Activated CD4-positive, alpha-beta memory T cell treated with anti-CD3 and anti-CD28 coated beads, Interleukin-2, amount 10 ng/mL, durations not matched to agents 7 days and 5 days (primary cell): ENCODE measurements at regions not wholly inside any gene's neighbourhood (a gene's known extent, or its start where the extent isn't known, plus 50 kb on each side); places are given as distances from the start of the nearest gene placed in this dataset.
"Not testable (repeated sequence)": the region's sequence is repeated elsewhere in the genome, so short reads cannot be mapped to it uniquely, and the experiment has no call there.

ENCODE experiments used
- CTCF ChIA-PET: fragments of 350-600 bp; sonication (Branson Sonifier 250); formaldehyde crosslinking; loops from one replicate; lab custom pipeline; 2021; ENCODE audit warnings: antibody characterized with exemption, inconsistent platforms; lab: Charles Lee
- POLR2A ChIA-PET: fragments of 350-600 bp; sonication (Branson Sonifier 250); formaldehyde crosslinking; loops from one replicate; lab custom pipeline; 2021; ENCODE audit warnings: antibody characterized with exemption; lab: Charles Lee
- DNase-seq: peaks from one replicate; pipeline ENCODE4 v3.0.0-alpha.2; 2020
- H3K27ac Mint-ChIP-seq: one replicate; pipeline ENCODE4 v1.8.0; 2021; ENCODE audit warnings: mild to moderate bottlenecking, mixed read lengths
- H3K27me3 Mint-ChIP-seq: one replicate; pipeline ENCODE4 v1.8.0; 2021; ENCODE audit warnings: mixed read lengths
- H3K36me3 Mint-ChIP-seq: one replicate; pipeline ENCODE4 v1.8.0; 2021; ENCODE audit warnings: low read depth, mixed read lengths
- H3K4me1 Mint-ChIP-seq: one replicate; pipeline ENCODE4 v1.8.0; 2021; ENCODE audit warnings: mixed read lengths
- H3K4me3 Mint-ChIP-seq: one replicate; pipeline ENCODE4 v1.8.0; 2021; ENCODE audit warnings: mild to moderate bottlenecking, mixed read lengths
- H3K9me3 Mint-ChIP-seq: one replicate; pipeline ENCODE4 v1.8.0; 2021; ENCODE audit warnings: mixed read lengths

DNA sequence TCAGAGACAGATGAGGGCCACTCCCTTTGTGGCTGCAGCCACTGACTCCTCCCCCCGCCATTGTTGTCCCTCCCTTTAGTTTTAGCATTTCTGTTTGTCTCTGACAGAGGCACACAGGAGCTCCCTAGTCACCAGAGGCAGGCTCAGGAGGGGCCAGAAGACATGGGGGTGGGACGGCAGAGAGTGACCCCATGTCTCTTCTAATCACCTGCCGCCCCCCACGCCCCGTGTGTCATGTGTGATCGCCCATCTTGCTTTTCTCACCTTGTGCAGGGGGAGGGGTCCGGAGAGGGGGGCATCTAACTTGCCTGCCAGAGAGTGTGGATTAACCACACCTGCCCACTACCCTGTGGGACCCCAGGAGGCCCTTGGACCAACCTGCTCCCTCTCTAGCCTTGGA lies 246.7 kb upstream of the TP53TG3C start:
- CTCF ChIA-PET, DNase-seq, H3K9me3 Mint-ChIP-seq, H3K4me3 Mint-ChIP-seq, H3K36me3 Mint-ChIP-seq, H3K27ac Mint-ChIP-seq, H3K4me1 Mint-ChIP-seq, H3K27me3 Mint-ChIP-seq, POLR2A ChIA-PET: not testable (repeated sequence)

DNA sequence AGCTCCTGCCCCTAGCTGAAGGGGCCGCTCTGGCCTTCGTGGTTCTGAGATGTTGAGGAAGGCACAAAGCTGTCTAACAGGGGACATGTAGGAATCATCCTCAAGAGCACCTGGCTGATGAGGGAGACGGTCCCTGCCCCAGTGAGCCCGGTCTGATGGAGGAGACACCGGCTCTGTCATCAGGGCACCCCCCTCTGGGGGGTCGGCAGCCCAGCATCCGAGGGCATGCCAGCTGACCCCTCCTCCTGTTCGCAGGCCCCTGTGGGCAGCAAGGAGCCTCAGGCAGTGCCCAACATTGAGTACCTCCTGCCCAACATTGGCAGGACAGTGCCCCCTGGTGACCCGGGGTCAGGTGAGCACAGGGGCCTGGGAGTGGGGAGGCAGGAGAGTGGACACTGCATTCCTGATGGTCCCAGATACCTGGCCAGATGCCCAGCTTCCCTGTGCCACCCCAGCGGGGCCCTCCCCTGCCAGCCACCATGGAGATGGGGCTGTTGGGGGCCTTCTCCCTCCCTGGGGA lies 247.9 kb upstream of the TP53TG3C start:
- POLR2A ChIA-PET, H3K36me3 Mint-ChIP-seq, H3K9me3 Mint-ChIP-seq, H3K27me3 Mint-ChIP-seq, H3K4me3 Mint-ChIP-seq, H3K4me1 Mint-ChIP-seq, H3K27ac Mint-ChIP-seq, DNase-seq, CTCF ChIA-PET: not testable (repeated sequence)

DNA sequence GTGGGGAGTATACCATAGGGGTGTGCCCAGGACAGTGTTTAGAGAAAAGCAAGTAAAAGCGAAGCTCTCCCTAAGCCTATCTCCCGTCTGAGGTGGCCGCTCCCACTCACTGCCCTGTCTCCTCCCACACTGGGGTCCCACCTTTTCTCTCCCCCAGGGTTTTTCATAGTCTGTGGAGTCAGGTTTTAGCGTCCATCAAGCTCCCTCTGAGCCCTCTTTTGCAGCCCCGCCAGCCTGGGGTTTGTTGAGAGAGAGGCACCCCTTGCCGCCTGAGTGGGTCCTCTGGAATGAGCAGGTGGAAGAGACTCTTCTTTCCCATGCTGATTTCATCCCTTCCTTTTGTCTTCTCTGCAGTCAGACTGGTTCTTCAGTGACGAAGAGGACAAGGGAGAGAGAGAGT lies 248.7 kb upstream of the TP53TG3C start:
- DNase-seq, H3K27ac Mint-ChIP-seq, H3K9me3 Mint-ChIP-seq, H3K27me3 Mint-ChIP-seq, H3K36me3 Mint-ChIP-seq, POLR2A ChIA-PET, H3K4me3 Mint-ChIP-seq, CTCF ChIA-PET, H3K4me1 Mint-ChIP-seq: not testable (repeated sequence)

DNA sequence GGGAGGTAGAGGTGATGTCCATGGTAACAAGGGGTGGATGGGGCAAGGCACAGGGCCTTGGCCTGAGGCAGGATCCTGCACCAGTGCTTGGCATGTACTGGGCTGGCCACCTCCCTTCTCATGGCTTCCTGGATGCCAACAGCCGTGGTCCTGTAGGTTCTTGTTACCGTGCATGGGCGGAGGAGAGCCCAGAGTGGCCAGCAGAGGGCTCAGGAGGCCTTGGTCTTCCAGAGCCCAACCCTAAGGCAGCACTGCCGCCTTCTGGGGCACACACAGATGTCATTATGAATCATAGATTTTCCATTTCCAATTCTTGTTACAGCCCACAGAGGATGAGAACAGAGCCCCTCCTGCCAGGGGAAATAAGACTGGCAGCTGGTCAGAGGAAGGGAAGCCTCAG lies 254.2 kb upstream of the TP53TG3C start:
- H3K4me1 Mint-ChIP-seq, H3K9me3 Mint-ChIP-seq, H3K27ac Mint-ChIP-seq, H3K4me3 Mint-ChIP-seq, POLR2A ChIA-PET, CTCF ChIA-PET, H3K36me3 Mint-ChIP-seq, DNase-seq, H3K27me3 Mint-ChIP-seq: not testable (repeated sequence)

DNA sequence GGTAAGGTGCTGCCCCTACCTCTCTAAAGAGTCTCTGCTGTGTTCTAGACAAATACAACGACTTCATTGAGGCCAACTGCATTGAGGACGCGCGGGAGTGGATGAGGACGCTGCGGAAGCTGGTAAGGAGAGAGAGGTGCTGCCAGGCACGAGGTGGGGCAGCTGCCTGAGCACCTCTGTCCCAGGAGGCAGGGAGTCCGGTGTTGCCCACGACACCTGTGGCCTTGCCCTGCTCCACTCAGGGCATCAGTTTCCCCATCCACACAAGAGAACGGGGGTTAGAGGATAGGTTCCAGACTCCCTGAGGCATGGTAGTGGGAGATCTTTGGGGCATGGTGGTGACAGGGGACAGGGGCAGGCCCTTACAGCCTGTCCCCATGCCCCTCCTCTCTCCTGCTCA lies 256.1 kb upstream of the TP53TG3C start:
- POLR2A ChIA-PET, H3K9me3 Mint-ChIP-seq, H3K4me3 Mint-ChIP-seq, CTCF ChIA-PET, DNase-seq, H3K4me1 Mint-ChIP-seq, H3K27me3 Mint-ChIP-seq, H3K36me3 Mint-ChIP-seq, H3K27ac Mint-ChIP-seq: not testable (repeated sequence)

DNA sequence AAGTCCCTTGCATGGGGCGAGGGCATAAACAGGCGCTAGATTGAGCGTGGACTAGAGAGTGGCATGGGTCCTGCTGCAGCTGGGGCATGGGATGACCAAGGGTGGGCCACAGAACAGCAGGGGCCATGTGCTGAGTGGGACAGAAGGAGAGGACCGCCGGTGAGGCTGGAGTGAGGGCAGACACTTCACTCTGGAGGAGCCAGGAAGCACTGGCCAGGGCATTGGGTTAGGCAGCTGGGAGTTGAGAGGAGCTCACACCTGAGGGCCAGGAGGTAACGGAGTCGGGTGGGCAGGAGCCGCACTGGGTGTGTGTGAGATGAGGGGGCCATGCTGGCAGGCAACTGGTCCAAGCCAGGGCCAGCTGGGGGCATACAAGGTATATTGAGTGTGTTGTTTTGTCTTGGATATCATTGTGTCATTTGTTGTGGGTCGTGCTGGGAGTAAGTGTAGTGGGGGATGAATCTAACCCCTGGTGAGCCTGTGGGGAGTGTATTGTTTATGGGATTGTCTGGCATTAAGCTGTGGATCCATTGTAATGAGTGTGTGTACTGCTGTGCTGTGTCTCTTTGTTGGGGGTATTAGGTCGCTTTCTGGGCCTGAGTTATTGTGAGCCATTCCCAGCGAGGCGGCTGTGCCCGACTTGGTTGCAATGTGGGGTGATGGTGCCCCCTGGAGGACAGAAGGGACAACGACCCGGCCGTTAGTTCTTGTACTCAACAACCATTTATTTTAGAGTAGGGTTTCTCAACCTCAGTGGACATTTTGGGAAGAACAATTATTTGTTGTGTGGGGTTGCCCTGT lies 256.5 kb upstream of the TP53TG3 start:
- H3K4me3 Mint-ChIP-seq, H3K27ac Mint-ChIP-seq, H3K4me1 Mint-ChIP-seq, CTCF ChIA-PET, DNase-seq, H3K27me3 Mint-ChIP-seq, H3K9me3 Mint-ChIP-seq, POLR2A ChIA-PET, H3K36me3 Mint-ChIP-seq: not testable (repeated sequence)

DNA sequence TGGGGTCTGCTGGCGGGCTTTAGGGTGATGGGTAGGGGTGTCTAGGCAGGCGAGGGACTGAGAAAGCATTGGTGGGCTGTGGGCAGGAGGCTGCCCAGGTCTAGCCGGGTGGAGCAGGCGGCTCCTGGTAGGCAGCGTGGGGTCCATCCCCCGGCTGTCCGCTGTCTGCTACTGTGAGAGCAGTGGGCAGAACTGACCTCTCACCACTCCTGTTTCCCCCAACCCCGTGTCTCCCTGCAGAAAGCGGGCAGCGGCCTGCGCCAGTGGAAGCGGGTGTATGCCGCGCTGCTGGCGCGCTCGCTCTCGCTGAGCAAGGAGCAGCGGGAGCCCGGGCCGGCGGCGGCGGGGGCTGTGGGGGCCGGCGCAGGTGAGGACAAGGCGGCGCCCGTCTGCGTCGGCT lies 249.2 kb upstream of the TP53TG3 start:
- H3K9me3 Mint-ChIP-seq, CTCF ChIA-PET, H3K27ac Mint-ChIP-seq, H3K4me1 Mint-ChIP-seq, H3K4me3 Mint-ChIP-seq, POLR2A ChIA-PET, DNase-seq, H3K27me3 Mint-ChIP-seq, H3K36me3 Mint-ChIP-seq: not testable (repeated sequence)

DNA sequence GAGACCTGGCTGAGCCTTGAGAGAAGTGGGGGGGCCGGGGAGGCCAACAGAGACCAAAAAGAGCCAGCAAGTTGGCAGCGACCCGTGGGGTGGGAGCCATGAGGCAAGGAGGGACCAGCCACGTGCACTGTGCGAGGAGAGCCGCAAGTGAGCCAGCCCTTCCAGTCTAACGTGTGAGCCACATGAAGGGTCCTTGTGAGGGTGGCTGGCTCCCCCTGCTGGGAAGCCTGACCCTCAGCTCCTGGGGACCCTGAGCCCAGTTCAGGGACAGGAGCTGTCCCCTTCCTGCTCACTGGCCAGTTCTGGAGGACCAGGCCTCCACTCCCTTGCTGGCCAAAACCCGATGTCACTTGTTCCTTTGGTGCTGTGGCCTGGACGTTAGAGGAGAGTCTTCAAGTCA lies 246.6 kb upstream of the TP53TG3 start:
- POLR2A ChIA-PET, H3K27ac Mint-ChIP-seq, H3K36me3 Mint-ChIP-seq, DNase-seq, H3K9me3 Mint-ChIP-seq, CTCF ChIA-PET, H3K4me1 Mint-ChIP-seq, H3K4me3 Mint-ChIP-seq, H3K27me3 Mint-ChIP-seq: not testable (repeated sequence)

DNA sequence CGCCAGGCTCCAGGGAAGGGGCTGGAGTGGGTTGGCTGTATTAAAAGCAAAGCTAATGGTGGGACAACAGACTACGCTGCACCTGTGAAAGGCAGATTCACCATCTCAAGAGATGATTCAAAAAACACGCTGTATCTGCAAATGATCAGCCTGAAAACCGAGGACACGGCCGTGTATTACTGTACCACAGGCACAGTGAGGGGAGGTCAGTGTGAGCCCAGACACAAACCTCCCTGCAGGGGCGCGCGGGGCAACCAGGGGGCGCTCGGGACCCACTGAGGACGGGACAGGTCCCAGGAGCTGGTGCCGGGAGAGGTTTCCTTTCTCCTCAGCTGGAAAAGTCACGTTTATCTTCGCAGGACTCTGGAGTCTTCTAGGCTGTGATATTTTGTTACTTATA lies 239.4 kb upstream of the TP53TG3 start:
- H3K36me3 Mint-ChIP-seq, H3K27ac Mint-ChIP-seq, DNase-seq, H3K4me1 Mint-ChIP-seq, H3K4me3 Mint-ChIP-seq, H3K9me3 Mint-ChIP-seq, CTCF ChIA-PET, H3K27me3 Mint-ChIP-seq, POLR2A ChIA-PET: not testable (repeated sequence)

DNA sequence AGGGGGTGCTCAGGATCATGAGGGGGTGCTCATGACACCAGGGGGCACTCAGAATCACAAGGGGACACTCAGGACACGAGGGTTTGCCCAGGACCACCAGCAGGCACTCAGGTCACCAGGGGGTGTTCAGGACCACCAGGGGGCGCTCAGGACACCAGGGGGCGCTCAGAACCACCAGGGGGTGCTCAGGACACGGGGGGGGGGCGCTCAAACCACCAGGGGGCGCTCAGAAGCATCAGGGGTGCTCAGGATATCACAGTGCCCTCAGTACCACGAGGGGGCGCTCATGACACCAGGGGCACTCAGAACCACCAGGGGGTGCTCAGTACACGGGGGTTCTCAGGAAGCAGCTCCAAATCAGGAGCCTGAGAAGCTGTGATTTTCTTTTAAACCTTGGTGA lies 221.8 kb upstream of the TP53TG3 start:
- H3K9me3 Mint-ChIP-seq, H3K27me3 Mint-ChIP-seq, H3K4me3 Mint-ChIP-seq, H3K4me1 Mint-ChIP-seq, POLR2A ChIA-PET, H3K36me3 Mint-ChIP-seq, H3K27ac Mint-ChIP-seq, CTCF ChIA-PET: not testable (repeated sequence)
- DNase-seq, result peak; percentile 17

DNA sequence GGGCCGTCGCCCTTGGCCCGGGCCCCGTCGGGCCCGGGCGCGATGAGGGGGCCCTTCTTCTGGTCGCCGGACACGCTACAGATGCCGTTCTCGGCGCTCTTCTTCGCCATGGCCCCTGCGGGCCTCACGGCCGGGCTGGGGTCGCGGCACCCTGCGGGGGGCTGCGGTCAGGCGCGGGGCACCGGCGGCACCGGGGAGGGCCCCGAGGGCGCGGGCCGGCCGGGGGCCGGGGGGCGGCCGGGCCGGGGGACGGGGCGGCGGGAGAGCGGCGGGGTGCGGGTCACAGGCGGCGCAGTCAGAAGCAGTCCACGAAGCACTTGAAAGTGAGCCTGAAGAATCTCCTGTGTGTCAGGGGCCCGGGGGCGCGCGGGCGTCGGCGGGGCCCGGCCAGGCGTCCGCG lies 209.4 kb upstream of the TP53TG3 start:
- CTCF ChIA-PET, POLR2A ChIA-PET, H3K36me3 Mint-ChIP-seq, DNase-seq, H3K4me3 Mint-ChIP-seq, H3K27me3 Mint-ChIP-seq, H3K27ac Mint-ChIP-seq, H3K9me3 Mint-ChIP-seq, H3K4me1 Mint-ChIP-seq: not testable (repeated sequence)

DNA sequence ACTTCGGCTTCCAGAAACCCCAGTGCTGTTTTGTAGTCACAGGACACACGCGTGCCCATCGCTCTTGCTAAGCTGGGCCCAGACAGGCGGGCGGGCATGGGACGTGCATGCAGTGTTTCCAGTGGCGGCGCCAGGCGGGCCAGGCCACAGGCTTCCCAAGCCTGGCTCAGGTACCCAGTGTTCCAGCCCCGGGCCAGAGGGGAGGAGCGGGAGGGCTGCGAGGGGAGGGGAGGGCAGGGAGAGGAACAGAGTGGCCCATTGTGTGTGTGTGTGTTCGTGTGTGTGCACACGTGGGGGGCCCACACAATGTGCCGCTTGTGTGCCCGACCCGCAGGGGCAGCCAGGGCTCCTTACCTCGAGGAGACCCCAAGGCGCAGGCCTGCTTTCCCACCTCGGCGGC lies 208.6 kb upstream of the TP53TG3 start:
- POLR2A ChIA-PET, H3K36me3 Mint-ChIP-seq, H3K27ac Mint-ChIP-seq, H3K4me3 Mint-ChIP-seq, H3K9me3 Mint-ChIP-seq, H3K4me1 Mint-ChIP-seq, CTCF ChIA-PET, DNase-seq, H3K27me3 Mint-ChIP-seq: not testable (repeated sequence)

DNA sequence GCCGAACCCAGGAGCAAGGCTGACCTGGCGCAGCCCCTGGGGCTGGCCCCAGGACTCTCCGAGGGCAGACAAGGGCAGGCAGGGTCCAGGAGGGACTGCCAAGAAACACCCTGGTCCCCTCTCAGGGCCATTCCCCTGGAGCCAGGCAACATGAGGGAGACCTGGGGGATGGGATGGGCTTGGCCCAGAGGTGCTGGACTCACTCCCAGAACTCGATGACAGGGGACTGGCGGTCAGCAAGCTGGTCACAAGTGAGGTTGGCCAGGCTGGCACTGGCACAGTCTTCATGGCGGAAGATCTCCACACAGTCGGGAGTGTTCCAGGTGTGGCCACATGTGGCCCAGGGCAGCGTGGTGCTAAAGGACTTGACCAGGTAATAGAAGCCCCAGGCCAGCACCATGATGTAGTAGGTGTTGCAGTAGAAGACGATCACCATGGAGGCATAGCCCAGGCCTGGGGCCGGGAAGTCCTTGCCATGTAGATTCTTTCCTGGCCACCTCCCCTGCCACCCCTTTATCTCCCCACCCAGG lies 206.4 kb upstream of the TP53TG3 start:
- H3K4me3 Mint-ChIP-seq, H3K9me3 Mint-ChIP-seq, CTCF ChIA-PET, H3K36me3 Mint-ChIP-seq, H3K4me1 Mint-ChIP-seq, DNase-seq, POLR2A ChIA-PET, H3K27me3 Mint-ChIP-seq, H3K27ac Mint-ChIP-seq: not testable (repeated sequence)

DNA sequence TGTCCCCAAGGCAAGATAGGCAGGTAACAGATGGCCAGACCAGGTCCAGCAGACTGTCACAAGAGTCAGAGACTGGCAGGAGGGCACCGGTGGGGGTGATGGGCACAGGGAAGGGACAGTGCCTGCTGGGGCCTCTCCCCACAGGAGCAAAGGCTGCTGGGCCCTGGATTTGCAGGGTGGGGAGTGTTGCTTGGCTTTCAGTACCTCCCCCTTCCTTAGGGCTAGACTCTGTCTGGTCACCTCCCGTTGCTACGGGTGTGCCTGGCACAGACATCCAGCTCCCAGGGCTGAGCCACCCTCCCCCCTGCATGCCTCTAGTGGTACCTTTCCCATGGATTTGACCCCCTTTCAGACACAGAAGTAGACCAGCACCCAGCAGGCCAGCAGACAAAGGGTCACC lies 205.7 kb upstream of the TP53TG3 start:
- H3K27ac Mint-ChIP-seq, H3K36me3 Mint-ChIP-seq, POLR2A ChIA-PET: not testable (repeated sequence)

More for the DNA sequence above, 205.7 kb upstream of the TP53TG3 start:
- H3K27me3 Mint-ChIP-seq, CTCF ChIA-PET, DNase-seq, H3K4me3 Mint-ChIP-seq, H3K9me3 Mint-ChIP-seq, H3K4me1 Mint-ChIP-seq: not testable (repeated sequence)
